Astrocyte (in vitro differentiated cells and primary cell): ENCODE measurements at regions not wholly inside any gene's neighbourhood (a gene's known extent, or its start where the extent isn't known, plus 50 kb on each side); places are given as distances from the start of the nearest gene placed in this dataset.

Experiments used
- CTCF ChIP-seq: IDR thresholded peaks from 2 replicates; pipeline ENCODE4 v1.5.1; 2011; ENCODE audit warnings: low read depth, mild to moderate bottlenecking, inconsistent platforms, low read length, moderate library complexity; ENCODE audit not compliant: insufficient read depth
- EZH2 ChIP-seq: IDR thresholded peaks from 2 replicates; pipeline ENCODE4 v1.6.1; 2012; ENCODE audit warnings: mild to moderate bottlenecking, low read length, inconsistent platforms; ENCODE audit not compliant: insufficient read depth

DNA sequence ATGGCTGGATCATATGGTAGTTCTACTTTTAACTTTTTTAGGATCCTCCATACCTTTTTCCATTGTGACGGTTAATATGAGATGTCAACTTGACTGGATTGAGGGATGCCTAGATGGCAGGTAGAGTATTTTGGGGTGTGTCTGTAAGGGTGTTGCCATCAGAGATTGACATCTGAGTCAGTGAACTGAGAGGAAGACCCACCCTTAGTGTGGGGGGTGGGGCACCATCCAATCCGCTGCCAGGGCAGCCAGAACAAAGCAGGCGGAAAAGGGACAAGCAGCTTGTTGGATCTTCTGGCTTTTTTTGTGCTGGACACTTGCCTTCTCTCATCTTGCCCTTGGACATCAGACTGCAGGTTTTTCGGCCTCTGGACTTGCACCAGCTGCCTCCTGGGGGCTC lies 168.5 kb upstream of the CXCL13 start:
- TF ChIP-seq CTCF = no peak
- TF ChIP-seq EZH2 = no peak
